ENCODE measurements at regions not wholly inside any gene's neighbourhood (a gene's known extent, or its start where the extent isn't known, plus 50 kb on each side); places are given as distances from the start of the nearest gene placed in this dataset.

DNA sequence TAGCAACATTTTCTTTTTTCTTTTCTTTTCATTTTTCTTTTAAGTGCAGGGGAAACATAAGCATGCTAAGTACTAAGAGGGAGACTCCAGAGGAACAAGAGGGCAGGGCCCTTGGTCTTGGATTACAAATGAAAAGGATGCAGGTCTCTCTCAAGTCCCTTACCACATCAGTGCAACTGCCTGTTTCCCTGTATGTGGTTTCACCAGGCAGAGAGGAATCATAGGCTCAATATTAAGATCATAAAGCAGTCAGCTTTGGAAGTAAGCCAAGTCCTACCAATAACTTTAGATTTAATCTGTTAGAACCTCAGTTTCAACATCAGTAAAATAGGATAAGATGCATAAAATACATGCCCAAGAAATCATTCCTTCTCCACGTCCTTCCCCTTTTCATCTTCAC, 422.7 kb upstream of the PAPPA start:
- no peak overlapping the region for H3K4me3 ChIP-seq
- no peaks in the 10 kb centered on the region for H3K9me3 ChIP-seq
- H3K27me3 ChIP-seq: no peaks in the 10 kb centered on the region
- WGBS, 3 donors: 46 to 85% (median 63%) methylated on average over 1 of the region's 1 CpG
- TF ChIP-seq CTCF (IDR thresholded peaks at IDR 0.05) (no peak), POLR2A (IDR thresholded peaks at IDR 0.05) (no peak), EP300 (IDR thresholded peaks at IDR 0.05) (no peak)
- no peaks in the 10 kb centered on the region for H3K4me1 ChIP-seq (ENCODE audit: insufficient read depth)
- no peak for DNase-seq
- no peak overlapping the region for H3K27ac ChIP-seq
- H3K36me3 ChIP-seq: no peaks in the 10 kb centered on the region
- intact Hi-C loops (cut with DNase I): no loop called here

- no peak for DNase-seq
- no peaks in the 10 kb centered on the region for H3K9me3 ChIP-seq
- TF ChIP-seq CTCF (IDR thresholded peaks at IDR 0.05) (no peak), POLR2A (IDR thresholded peaks at IDR 0.05) (no peak), EP300 (IDR thresholded peaks at IDR 0.05) (no peak)
- intact Hi-C loops (cut with DNase I): no loop called here
- H3K4me1 ChIP-seq (ENCODE audit: insufficient read depth): no peaks in the 10 kb centered on the region
- no peaks in the 10 kb centered on the region for H3K27me3 ChIP-seq
- no peak overlapping the region for H3K27ac ChIP-seq
- H3K36me3 ChIP-seq: no peaks in the 10 kb centered on the region
- WGBS, 3 donors: 23 to 35% (median 27%) methylated on average over 4 of the region's 4 CpGs
- no peak overlapping the region for H3K4me3 ChIP-seq
These were observed 420.1 kb upstream of the PAPPA start for GRCh38 chr9:115733318-115734110.

- no peaks in the 10 kb centered on the region for H3K9me3 ChIP-seq
- H3K27ac ChIP-seq: no peak overlapping the region
- no peak for DNase-seq
- H3K36me3 ChIP-seq: no peaks in the 10 kb centered on the region
- no peaks in the 10 kb centered on the region for H3K4me1 ChIP-seq (ENCODE audit: insufficient read depth)
- intact Hi-C loops (cut with DNase I): no loop called here
- no peak overlapping the region for H3K4me3 ChIP-seq
- no peak for TF ChIP-seq EP300 (IDR thresholded peaks at IDR 0.05)
- no peak for TF ChIP-seq POLR2A (IDR thresholded peaks at IDR 0.05)
- TF ChIP-seq CTCF (IDR thresholded peaks at IDR 0.05): no peak
- 67 to 69% (median 69%) methylated on average over 7 of the region's 7 CpGs for WGBS, 3 donors
- H3K27me3 ChIP-seq: no peaks in the 10 kb centered on the region
These were observed 414.3 kb upstream of the PAPPA start for GRCh38 chr9:115739096-115739875.

DNA sequence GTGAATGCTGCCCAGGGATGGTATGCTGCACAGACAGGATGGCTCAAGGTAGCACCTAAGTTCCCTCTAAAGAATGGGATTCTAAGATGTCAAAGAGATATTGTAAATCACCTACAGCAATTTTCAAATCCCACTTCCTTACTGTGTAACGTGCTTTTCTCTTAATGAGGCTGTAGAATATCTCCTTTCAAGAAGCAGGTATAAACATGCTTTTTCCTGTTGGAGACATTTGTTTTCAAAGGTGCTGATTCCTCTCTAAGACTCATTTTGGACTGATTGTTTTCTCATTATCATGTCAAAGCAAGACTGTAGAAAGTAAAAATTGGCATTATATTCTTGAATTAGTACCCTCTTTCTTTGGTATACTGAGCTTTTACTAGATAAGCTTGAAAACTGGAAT, 412.6 kb upstream of the PAPPA start:
- WGBS, 3 donors: 33 to 78% (median 58%) methylated on average over 1 of the region's 1 CpG
- no peaks in the 10 kb centered on the region for H3K36me3 ChIP-seq
- H3K27me3 ChIP-seq: no peaks in the 10 kb centered on the region
- DNase-seq: no peak
- intact Hi-C loops (cut with DNase I): no loop called here
- H3K4me3 ChIP-seq: no peak overlapping the region
- H3K27ac ChIP-seq: no peak overlapping the region
- H3K4me1 ChIP-seq (ENCODE audit: insufficient read depth): no peaks in the 10 kb centered on the region
- H3K9me3 ChIP-seq: no peaks in the 10 kb centered on the region
- TF ChIP-seq CTCF (IDR thresholded peaks at IDR 0.05) (no peak), POLR2A (IDR thresholded peaks at IDR 0.05) (no peak), EP300 (IDR thresholded peaks at IDR 0.05) (no peak)
